Liver (tissue), 7 donors: ENCODE measurements at regions not wholly inside any gene's neighbourhood (a gene's known extent, or its start where the extent isn't known, plus 50 kb on each side); places are given as distances from the start of the nearest gene placed in this dataset.

Experiments used
- DNase-seq: peaks from one replicate; pipeline ENCODE4 v3.0.0-alpha.2; 2017; ENCODE audit warnings: low spot score
- H3K27ac ChIP-seq, 2 donors: one replicate each; pipeline ENCODE4 v1.7.0; 2013; ENCODE audit warnings: inconsistent platforms in 2 of 2, low read length in 2 of 2, control low read depth in 1 of 2, low read depth in 1 of 2, mild to moderate bottlenecking in 1 of 2
- H3K27me3 ChIP-seq, 4 donors: one replicate each; pipeline versions ENCODE4 v1.6.1 to v1.7.0; 2013; ENCODE audit warnings: low read length in 3 of 4, inconsistent platforms in 1 of 4, mild to moderate bottlenecking in 1 of 4, moderate library complexity in 1 of 4; ENCODE audit not compliant: control insufficient read depth in 4 of 4, insufficient read depth in 4 of 4
- H3K36me3 ChIP-seq, 4 donors: one replicate each; pipeline versions ENCODE4 v1.6.1 to v1.7.0; 2013; ENCODE audit warnings: low read length in 3 of 4, mild to moderate bottlenecking in 3 of 4, low read depth in 1 of 4, moderate library complexity in 1 of 4; ENCODE audit not compliant: control insufficient read depth in 4 of 4, insufficient read depth in 3 of 4
- H3K4me1 ChIP-seq, 4 donors: one replicate each; pipeline versions ENCODE4 v1.6.1 to v1.7.0; 2013; ENCODE audit warnings: low read length in 3 of 4, mild to moderate bottlenecking in 3 of 4, moderate library complexity in 1 of 4; ENCODE audit not compliant: control insufficient read depth in 4 of 4, insufficient read depth in 4 of 4
- H3K4me3 ChIP-seq, 3 donors: one replicate each; pipeline versions ENCODE4 v1.6.1 to v1.7.0; 2013; ENCODE audit warnings: low read length in 3 of 3, control low read depth in 1 of 3, low read depth in 1 of 3, mild to moderate bottlenecking in 1 of 3
- H3K9ac ChIP-seq, 2 donors: one replicate each; pipeline ENCODE4 v1.7.0; 2013; ENCODE audit warnings: low read length in 2 of 2, mild to moderate bottlenecking in 2 of 2, moderate library complexity in 2 of 2, control low read depth in 1 of 2, low read depth in 1 of 2
- H3K9me3 ChIP-seq, 4 donors: one replicate each; pipeline versions ENCODE4 v1.6.1 to v1.7.0; 2013; ENCODE audit warnings: low read length in 3 of 4; ENCODE audit not compliant: control insufficient read depth in 4 of 4
- ATF3 ChIP-seq: IDR thresholded peaks from 2 replicates; pipeline ENCODE4 v1.6.1; 2016; ENCODE audit warnings: antibody characterized with exemption
- EGR1 ChIP-seq, 2 donors: IDR thresholded peaks; 2 replicates each; pipeline ENCODE4 v1.6.1; 2016 to 2018; ENCODE audit warnings: antibody characterized with exemption in 2 of 2, low read depth in 2 of 2
- FOXA1 ChIP-seq: IDR thresholded peaks from 2 replicates; pipeline ENCODE4 v1.6.1; 2016; ENCODE audit warnings: antibody characterized with exemption
- FOXA2 ChIP-seq: IDR thresholded peaks from 2 replicates; pipeline ENCODE4 v1.6.1; 2016; ENCODE audit warnings: antibody characterized with exemption
- GABPA ChIP-seq, 2 donors: IDR thresholded peaks in 1 of 2; conservative IDR thresholded peaks in 1 of 2; 2 replicates each; pipeline ENCODE4 v1.6.1; 2016; ENCODE audit warnings: antibody characterized with exemption in 2 of 2, mild to moderate bottlenecking in 1 of 2, moderate library complexity in 1 of 2
- HNF4A ChIP-seq, 2 donors: conservative IDR thresholded peaks; 2 replicates each; pipeline ENCODE4 v1.6.1; 2016; ENCODE audit warnings: antibody characterized with exemption in 2 of 2, mild to moderate bottlenecking in 2 of 2
- HNF4G ChIP-seq: IDR thresholded peaks from 2 replicates; pipeline ENCODE4 v1.6.1; 2016; ENCODE audit warnings: antibody characterized with exemption
- JUND ChIP-seq, 2 donors: IDR thresholded peaks; 2 replicates each; pipeline ENCODE4 v1.6.1; 2016; ENCODE audit warnings: antibody characterized with exemption in 2 of 2
- NR2F2 ChIP-seq: IDR thresholded peaks from 2 replicates; pipeline ENCODE4 v1.6.1; 2016; ENCODE audit warnings: antibody characterized with exemption
- RAD21 ChIP-seq, 2 donors: IDR thresholded peaks; 2 replicates each; pipeline ENCODE4 v1.6.1; 2016; ENCODE audit warnings: antibody characterized with exemption in 2 of 2, mild to moderate bottlenecking in 2 of 2
- REST ChIP-seq: IDR thresholded peaks from 2 replicates; pipeline ENCODE4 v1.6.1; 2016; ENCODE audit warnings: antibody characterized with exemption, mild to moderate bottlenecking
- RXRA ChIP-seq, 2 donors: IDR thresholded peaks; 2 replicates each; pipeline ENCODE4 v1.6.1; 2017 to 2018; ENCODE audit warnings: antibody characterized with exemption in 2 of 2, mild to moderate bottlenecking in 1 of 2
- SP1 ChIP-seq: IDR thresholded peaks from 2 replicates; pipeline ENCODE4 v1.6.1; 2018; ENCODE audit warnings: antibody characterized with exemption, mild to moderate bottlenecking
- YY1 ChIP-seq: IDR thresholded peaks from 2 replicates; pipeline ENCODE4 v1.6.1; 2016; ENCODE audit warnings: antibody characterized with exemption, mild to moderate bottlenecking
- ZBTB33 ChIP-seq: IDR thresholded peaks from 2 replicates; pipeline ENCODE4 v1.6.1; 2016; ENCODE audit warnings: antibody characterized with exemption
- WGBS: extraction: QIAGEN DNeasy Blood & Tissue Kit; methylation state at CpG from one replicate; pipeline ENCODE4 v1.1.7; 2013; 5-methylcytosine and 5-hydroxymethylcytosine counted together
- donor health status: healthy.
- donor health status: healthy.
- donor health status: healthy.
- donor health status: healthy.

- H3K27me3 ChIP-seq: no peaks in the 10 kb centered on the region
- no peak for DNase-seq
- H3K4me3 ChIP-seq: no peak overlapping the region
- no peak overlapping the region for H3K27ac ChIP-seq
- TF ChIP-seq FOXA2: no peak
- no peak for TF ChIP-seq SP1
- TF ChIP-seq RXRA (IDR thresholded peaks at IDR 0.05): no peak
- TF ChIP-seq YY1: no peak
- no peak for TF ChIP-seq GABPA (IDR thresholded peaks at IDR 0.05 in 1 of 2, conservative IDR thresholded peaks at IDR 0.05 in 1 of 2)
- no peak for TF ChIP-seq RAD21 (IDR thresholded peaks at IDR 0.05)
- no peak for TF ChIP-seq REST
- TF ChIP-seq NR2F2: no peak
- TF ChIP-seq HNF4A (conservative IDR thresholded peaks at IDR 0.05): no peak
- TF ChIP-seq EGR1 (IDR thresholded peaks at IDR 0.05; ENCODE audit: low read depth in 2 of 2): no peak
- no peaks in the 10 kb centered on the region for H3K36me3 ChIP-seq
- no peaks in the 10 kb centered on the region for H3K9me3 ChIP-seq
- WGBS: 66% methylated on average over 2 of the region's 2 CpGs
- no peaks in the 10 kb centered on the region for H3K4me1 ChIP-seq
- no peak overlapping the region for H3K9ac ChIP-seq
Measured at GRCh38 chr18:29076645-29077044, 899.7 kb upstream of the CDH2 start.

- no peak for DNase-seq
- 66% methylated on average over 2 of the region's 2 CpGs for WGBS
Measured at GRCh38 chr18:29074147-29074546, 897.2 kb upstream of the CDH2 start.

GRCh38 chr18:29071869-29072268 is 894.9 kb upstream of the CDH2 start:
- TF ChIP-seq NR2F2: no peak
- no peak for TF ChIP-seq EGR1 (IDR thresholded peaks at IDR 0.05; ENCODE audit: low read depth in 2 of 2)
- no peak for TF ChIP-seq FOXA2
- TF ChIP-seq HNF4G: no peak
- TF ChIP-seq ZBTB33: no peak
- no peak for TF ChIP-seq ATF3
- no peak for TF ChIP-seq JUND (IDR thresholded peaks at IDR 0.05)
- no peak for TF ChIP-seq RAD21 (IDR thresholded peaks at IDR 0.05)
- no peak for TF ChIP-seq YY1
- TF ChIP-seq FOXA1: no peak
- TF ChIP-seq GABPA (IDR thresholded peaks at IDR 0.05 in 1 of 2, conservative IDR thresholded peaks at IDR 0.05 in 1 of 2): no peak
- TF ChIP-seq RXRA (IDR thresholded peaks at IDR 0.05): no peak
- TF ChIP-seq HNF4A (conservative IDR thresholded peaks at IDR 0.05): no peak
- Histone ChIP-seq H3K9me3 (no peaks in the 10 kb centered on the region), H3K4me3 (no peak overlapping the region), H3K36me3 (no peaks in the 10 kb centered on the region), H3K4me1 (no peaks in the 10 kb centered on the region), H3K27ac (no peak overlapping the region), H3K9ac (no peak overlapping the region), H3K27me3 (no peaks in the 10 kb centered on the region)
- DNase-seq: no peak
- 82% methylated on average over 2 of the region's 2 CpGs for WGBS

More at GRCh38 chr18:29074147-29074546, 897.2 kb upstream of the CDH2 start:
- Histone ChIP-seq H3K27me3 (no peaks in the 10 kb centered on the region), H3K36me3 (no peaks in the 10 kb centered on the region), H3K9ac (no peak overlapping the region), H3K27ac (no peak overlapping the region), H3K4me1 (no peaks in the 10 kb centered on the region), H3K9me3 (no peaks in the 10 kb centered on the region), H3K4me3 (no peak overlapping the region)
- TF ChIP-seq YY1 (no peak), JUND (IDR thresholded peaks at IDR 0.05) (no peak)
